HK-2 (cell line): ENCODE measurements at regions not wholly inside any gene's neighbourhood (a gene's known extent, or its start where the extent isn't known, plus 50 kb on each side); places are given as distances from the start of the nearest gene placed in this dataset.
A peak's percentile ranks its signal among the peaks of the same experiment; 100 is the strongest.

Experiments used
- DNase-seq: peaks from one replicate; pipeline ENCODE4 v3.0.0-alpha.2; 2018; ENCODE audit not compliant: unreplicated experiment

DNA sequence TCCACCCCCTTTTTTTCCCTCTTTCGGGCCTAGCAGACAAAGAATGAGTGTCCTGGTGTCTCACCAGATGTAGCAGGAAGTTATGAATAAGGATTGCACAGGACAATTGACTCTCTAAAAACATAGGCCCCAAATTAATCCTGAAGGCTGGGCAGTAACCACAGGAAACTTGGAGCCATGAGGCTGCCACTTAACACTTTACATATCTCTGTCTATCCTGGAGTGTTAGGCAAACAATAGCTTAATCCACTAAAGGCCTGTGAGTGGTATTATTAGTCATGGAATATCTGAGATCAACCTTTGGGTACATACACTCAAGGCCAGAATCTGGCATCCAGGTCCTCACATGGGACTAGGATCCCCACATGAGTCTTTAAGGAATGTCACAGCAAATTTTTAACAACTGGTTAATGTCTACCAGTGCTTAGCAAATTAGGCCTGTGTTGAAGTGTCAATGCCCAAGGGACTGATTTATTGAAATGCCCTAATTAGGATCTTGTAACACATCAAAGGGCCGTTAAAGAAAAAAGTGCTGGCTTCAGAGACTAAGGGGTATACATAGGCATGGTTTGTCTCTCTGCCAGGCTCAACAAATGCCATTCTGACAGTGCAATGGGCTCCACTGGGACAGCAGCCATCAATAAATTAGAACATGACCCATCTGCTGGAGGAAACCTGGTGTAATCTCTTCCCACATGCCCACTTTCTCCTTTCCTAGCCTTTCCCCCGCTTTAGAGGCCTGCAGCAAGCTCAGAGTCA lies 196.7 kb upstream of the TBX20 start:
- DNase-seq: no peak

- no peak for DNase-seq
These were observed 194.6 kb upstream of the TBX20 start for GRCh38 chr7:35448486-35448885.

- no peak for DNase-seq
These were observed 192.2 kb upstream of the TBX20 start for GRCh38 chr7:35446091-35446490.

DNA sequence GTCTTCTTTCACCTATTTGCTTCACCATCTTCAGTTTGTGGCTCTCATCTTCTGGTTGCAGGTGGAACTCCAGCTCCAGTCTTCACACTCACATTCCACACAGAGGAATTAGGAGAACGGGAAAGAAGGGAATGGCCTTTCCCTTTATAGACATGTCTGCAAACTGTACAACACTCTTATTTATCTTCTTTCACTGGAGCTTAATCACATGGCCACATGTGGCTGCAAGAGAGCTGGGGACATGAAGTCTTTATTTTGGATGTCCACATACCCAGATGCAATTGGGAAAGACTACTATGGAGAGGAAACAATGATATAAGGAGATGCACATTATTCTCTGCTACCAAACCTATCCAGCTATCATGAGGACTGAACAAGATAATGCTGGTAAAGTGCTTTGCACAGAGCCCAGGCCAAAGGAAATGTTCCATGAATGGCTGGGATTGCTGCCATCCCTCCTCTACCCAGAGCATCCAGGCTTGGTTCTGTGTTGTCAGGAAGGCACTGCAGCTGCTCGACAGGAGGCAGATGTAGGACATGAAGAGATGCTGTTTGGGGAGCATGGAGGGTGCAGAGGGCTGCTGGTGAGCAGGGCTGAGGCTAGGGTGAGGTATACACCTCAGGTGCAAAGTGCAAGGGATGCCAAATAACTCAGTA lies 183.8 kb upstream of the TBX20 start:
- no peak for DNase-seq

DNA sequence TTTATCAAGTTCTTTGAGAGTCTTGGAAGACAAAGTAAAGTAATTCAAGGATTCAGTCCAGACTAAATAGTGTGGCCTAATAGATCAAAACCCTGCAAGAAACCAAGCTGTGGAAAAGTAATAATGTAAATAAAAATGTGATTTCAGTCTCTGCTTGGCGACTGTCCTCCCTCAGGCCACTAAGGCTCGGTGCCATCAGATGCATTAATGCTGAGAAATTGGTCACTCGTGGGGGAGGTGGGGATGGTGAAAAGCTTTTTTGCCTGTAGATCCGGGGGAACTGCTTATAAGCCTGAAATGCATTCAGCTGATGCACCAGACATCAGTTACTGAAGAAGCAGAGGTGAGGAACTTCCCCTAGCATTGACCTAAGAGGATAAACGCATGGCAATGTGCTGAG lies 182.6 kb upstream of the TBX20 start:
- DNase-seq: no peak

GRCh38 chr7:35430547-35431153 lies 176.8 kb upstream of the TBX20 start:
- no peak for DNase-seq

DNA sequence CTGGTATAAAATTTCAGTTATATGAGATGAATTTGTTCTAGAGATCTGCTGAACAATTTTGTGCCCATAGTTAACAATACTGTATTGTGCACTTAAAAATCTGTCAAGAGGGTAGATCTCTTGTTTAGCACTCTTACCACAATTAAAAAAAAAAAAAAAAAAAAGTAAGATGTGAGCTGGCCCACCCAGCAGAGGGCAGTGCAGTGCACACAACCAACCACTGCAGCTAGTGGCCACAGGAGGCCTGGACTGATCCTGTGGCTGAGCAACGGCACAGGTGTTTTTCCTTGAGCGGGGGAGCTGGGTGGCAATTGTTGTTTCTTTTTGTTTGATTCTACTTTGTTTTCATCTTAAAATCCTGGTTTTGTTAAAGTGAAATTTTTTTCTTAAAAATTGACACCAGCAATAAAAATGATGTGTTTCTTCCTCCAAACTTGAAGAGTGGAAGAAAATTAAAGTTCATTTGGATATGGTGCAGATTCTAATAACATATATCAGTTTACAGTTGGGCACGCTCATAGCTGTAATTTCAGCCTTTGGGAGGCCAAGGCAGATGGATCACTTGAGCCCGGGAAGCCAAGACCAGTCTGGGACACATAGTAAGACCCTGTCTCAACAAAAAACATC lies 171.1 kb upstream of the TBX20 start:
- DNase-seq: peak; percentile 42

DNA sequence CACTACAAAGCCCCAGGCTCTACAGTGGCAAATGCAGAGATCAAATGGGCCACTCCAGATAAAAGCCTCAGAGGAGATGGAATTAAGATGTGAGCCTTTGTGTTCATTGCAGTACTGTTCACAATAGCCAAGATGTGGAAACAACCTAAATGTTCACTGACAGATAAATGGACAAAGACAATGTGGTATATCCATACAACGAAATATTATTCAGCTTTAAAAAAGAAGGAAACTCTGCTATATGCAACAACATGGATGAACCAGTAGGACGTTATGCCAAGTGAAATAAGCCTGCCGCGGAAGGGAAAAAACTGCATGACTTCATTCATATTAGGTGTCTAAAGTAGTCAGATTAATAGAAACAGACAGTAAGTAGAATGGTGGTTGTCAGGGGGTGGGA lies 170.5 kb upstream of the TBX20 start:
- no peak for DNase-seq

- no peak for DNase-seq
These were observed 168.8 kb upstream of the TBX20 start for GRCh38 chr7:35422715-35423114.

DNA sequence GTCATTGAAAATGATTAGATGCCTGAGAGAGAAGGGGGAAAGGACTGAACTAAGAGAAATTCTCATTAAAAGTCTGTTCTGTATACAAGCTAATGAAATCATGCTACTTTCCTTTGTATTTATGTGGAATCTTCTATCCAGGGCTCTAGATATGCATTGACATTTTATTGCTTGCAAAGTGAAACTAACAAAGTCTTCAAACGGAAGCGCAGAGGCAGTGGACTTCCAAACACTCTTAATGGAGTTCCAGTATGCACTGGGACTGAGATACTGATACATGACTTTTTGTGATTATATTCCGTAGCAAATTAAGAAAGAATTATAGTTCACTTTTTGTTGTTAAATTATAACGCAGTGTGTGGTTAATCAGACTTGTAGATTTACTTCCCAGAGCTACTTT lies 166.8 kb upstream of the TBX20 start:
- DNase-seq: no peak

- DNase-seq: no peak
These were observed 165.5 kb upstream of the TBX20 start for GRCh38 chr7:35419391-35419755.

DNA sequence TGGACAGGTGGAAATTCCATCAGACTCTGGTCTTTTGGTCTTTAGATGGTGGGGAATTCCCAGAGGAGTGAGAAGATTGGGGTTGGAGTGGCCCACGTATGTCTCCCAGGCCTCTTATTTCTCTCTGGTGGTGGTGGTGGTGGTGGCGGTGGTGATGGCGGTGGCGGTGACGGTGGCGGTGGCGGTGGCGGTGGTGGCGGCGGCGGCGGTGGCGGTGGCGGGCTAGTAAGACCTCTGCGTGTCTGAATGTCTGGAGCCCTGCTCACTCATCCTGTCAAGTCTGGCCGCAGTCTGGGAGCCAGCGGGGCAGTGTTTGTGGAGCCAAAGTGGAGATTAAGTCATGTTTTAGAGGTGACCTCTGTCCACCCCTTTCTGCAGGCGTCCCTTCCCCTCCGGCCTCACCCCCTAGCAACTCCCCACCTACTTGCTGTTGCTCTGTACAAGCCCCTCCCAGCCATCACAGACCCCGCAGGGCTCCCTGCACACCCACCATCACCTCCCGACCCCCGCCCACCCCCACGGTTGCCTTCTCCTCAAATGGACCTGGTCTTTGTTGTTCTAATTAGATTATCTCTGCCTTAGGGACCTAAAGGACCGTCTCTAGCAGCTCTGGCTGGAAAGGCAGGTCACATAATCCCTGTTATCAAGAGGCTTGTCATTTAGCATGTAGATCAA lies 165.0 kb upstream of the TBX20 start:
- no peak for DNase-seq

DNA sequence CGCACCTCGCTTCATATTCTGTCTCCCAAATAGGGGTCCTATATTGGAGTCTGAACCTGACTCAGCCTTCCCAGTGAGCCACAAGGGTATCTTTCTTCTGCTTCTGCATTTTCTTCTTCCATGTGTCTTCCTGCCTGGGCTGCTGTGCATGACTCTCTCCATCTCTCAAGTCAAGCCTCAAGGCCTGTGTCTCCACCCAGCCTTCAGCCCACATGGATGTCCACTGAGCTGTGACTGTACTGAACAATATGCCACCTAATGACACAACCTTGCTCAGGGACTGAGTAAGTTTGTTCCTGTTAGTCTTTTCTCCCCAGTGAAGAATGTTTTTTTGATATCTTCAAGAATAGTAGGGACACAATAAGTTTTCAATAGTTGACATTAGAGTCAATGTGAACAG lies 162.7 kb upstream of the TBX20 start:
- no peak for DNase-seq

GRCh38 chr7:35415411-35415822 lies 161.5 kb upstream of the TBX20 start:
- DNase-seq: no peak

- DNase-seq: no peak
These were observed 157.4 kb upstream of the TBX20 start for GRCh38 chr7:35411331-35411730.

DNA sequence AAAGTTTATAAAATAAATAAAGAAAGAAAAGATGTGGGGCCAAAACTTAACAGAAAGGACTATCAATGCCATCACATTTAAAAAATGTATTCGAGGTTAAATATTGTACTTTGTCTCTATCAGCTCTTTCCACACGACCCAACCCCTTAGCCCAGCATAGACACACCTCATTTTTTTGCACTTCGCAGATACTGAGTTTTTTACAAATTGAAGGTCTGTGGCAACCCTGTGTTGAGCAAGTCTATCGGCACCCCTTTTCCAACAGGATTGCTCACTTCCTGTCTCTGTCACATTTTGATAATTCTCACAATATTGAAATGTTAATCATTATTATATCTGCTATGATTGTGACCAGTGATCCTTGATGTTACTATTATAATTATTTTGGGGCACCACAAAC lies 151.6 kb upstream of the TBX20 start:
- no peak for DNase-seq

DNA sequence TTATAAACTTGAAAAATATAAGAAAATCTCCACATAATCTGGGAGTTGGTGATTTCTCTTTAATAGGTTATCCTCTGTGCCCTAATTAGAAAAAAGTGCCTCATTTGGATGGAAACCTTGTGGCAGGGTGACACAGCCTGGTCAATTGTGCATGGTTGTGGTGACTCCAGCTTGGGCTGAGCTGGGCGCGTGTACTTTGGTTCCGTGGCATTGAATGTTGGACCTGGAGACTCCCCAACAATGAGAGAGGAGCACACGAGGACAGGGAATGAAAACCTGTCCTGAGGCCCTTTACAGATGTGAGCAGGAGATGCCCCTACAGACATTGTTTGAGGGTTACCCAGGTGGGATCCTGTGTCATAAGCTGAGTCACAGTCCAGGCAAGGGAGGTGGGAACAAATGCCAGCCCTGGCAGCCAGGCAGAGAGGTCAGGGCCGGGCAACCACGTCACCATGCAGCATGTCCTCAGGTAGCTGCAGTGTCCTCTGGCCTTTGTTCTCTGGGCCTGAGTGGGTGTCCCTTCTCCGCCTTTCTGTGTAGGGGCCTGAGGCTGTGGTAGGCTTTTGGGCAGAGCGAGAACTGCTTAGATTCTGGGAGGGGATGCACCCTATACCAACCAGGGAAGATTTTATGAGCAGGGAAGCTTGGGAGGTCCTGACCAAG lies 147.4 kb upstream of the TBX20 start:
- DNase-seq: no peak

GRCh38 chr7:35399840-35400239 lies 145.9 kb upstream of the TBX20 start:
- no peak for DNase-seq

- DNase-seq: no peak
These were observed 145.3 kb upstream of the TBX20 start for GRCh38 chr7:35399216-35399615.

DNA sequence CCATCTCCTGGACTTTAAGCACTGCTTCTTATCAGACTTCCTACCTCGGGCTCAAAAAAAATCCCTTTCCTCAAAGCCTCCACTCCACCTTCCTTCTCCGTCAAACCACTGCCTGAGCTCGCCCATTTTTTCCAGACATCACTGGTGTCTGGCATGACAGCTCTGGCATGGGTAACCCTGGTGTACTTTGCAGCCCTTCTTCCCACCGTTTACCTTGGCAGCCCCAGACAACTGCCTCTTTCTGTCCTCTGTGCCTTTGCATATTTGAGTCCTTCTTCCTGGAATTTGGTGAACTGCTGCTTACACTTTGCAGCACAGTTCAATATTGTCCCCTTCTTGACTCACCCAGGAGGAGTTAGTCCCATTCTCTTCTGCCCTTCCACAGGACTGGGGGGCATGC lies 144.6 kb upstream of the TBX20 start:
- DNase-seq: no peak

DNA sequence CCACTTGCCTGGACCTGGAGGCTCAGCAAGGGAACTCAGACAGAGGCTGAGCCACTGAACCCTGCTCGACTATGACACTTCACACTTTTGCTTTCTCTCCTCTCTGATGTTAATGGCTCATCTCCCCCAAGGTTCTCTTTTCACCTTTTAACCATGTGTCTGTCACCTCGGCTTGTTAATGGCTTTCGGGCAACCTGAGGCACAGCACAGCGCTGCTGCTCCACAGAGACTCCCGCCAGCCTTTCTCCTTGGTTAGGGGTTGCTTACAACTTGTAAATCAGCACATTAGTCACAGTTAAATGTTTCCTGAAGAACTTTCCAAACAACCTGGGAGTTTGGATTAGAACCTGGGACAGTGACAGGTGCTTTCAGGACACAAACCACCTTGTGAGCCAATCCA lies 136.2 kb upstream of the TBX20 start:
- no peak for DNase-seq

DNA sequence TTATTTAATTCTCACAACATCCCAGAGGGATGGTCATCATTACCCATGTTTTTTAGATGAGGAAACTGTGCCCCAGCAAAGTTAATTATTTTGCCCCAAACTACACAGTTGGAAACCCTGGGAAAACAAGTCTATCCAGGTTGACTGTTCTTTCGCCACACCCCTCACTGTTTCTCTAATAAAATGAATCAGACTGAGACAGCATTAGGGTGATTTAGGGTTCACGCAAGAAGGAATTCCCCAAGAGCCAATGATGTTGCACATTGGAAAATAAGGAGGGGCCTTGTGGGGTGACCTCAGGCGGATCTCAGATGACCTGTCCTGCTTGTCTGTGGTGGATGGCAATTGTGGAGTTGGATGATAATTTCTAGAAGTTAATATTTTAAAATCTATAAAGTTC lies 135.7 kb upstream of the TBX20 start:
- no peak for DNase-seq
